ENCODE measurements at regions not wholly inside any gene's neighbourhood (a gene's known extent, or its start where the extent isn't known, plus 50 kb on each side); places are given as distances from the start of the nearest gene placed in this dataset.

DNA sequence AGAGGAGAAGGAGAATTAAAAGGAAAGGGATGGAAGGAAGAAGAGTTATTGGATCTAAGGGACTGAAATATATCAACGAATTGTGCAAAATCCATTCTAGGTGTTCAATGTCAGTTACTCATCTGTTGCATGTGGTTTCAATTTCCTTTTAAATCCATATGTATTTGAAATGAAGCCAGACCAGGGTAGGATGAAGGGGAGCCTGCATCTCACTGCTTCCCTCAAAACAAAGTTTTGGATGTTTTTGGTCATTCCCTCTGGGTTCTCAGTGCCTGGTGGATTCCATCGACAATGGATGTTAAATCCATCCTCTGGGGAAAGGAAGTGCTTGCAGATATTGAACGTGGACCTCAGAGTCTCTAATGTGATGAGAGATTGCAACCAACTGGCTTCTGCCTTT, 103.5 kb upstream of the XYLT1 start:
- TF ChIP-seq POLR2AphosphoS5 (IDR thresholded peaks at IDR 0.05; ENCODE audit: low read depth, low read length), result no peak
- no peak for TF ChIP-seq HNRNPLL (IDR thresholded peaks at IDR 0.05; ENCODE audit: low read depth, low read length, poor library complexity, severe bottlenecking)
- no peak for TF ChIP-seq ZNF383 (CRISPR knock-in tag; IDR thresholded peaks at IDR 0.05; ENCODE audit: borderline replicate concordance)

Data from HepG2 (cell line).